CD14-positive monocyte (primary cell): ENCODE measurements at regions not wholly inside any gene's neighbourhood (a gene's known extent, or its start where the extent isn't known, plus 50 kb on each side); places are given as distances from the start of the nearest gene placed in this dataset.

Experiments used
- DNase-seq, 3 donors: peaks; one replicate each; pipeline ENCODE4 v3.0.0-alpha.2; 2011 to 2022
- H2AFZ ChIP-seq: 2 replicates; pipeline ENCODE4 v1.6.0; 2012; ENCODE audit warnings: mild to moderate bottlenecking, low read depth, low read length, inconsistent platforms; ENCODE audit not compliant: insufficient read depth, poor library complexity, severe bottlenecking
- H3K27ac ChIP-seq, 2 donors: 1 replicate in 1 of 2; 2 replicates in 1 of 2; pipeline ENCODE4 v1.5.1; 2012 to 2013; ENCODE audit warnings: low read length in 2 of 2, control low read depth in 1 of 2, inconsistent platforms in 1 of 2, low read depth in 1 of 2, mild to moderate bottlenecking in 1 of 2
- H3K27me3 ChIP-seq, 2 donors: one replicate each; pipeline versions ENCODE4 v1.6.0 to v1.6.1; 2011 to 2013; ENCODE audit warnings: low read length in 2 of 2; ENCODE audit not compliant: control insufficient read depth in 2 of 2, insufficient read depth in 2 of 2
- H3K36me3 ChIP-seq, 2 donors: replicated peaks in 1 of 2; 1 replicate in 1 of 2; 2 replicates in 1 of 2; pipeline versions ENCODE4 v1.5.1 to v1.6.1; 2012 to 2013; ENCODE audit warnings: low read length in 2 of 2, control low read depth in 1 of 2, inconsistent platforms in 1 of 2, mild to moderate bottlenecking in 1 of 2; ENCODE audit not compliant: insufficient read depth in 2 of 2, control insufficient read depth in 1 of 2
- H3K4me1 ChIP-seq, 2 donors: 1 replicate in 1 of 2; 2 replicates in 1 of 2; pipeline versions ENCODE4 v1.5.1 to v1.6.1; 2012 to 2013; ENCODE audit warnings: low read length in 2 of 2, control low read depth in 1 of 2, inconsistent platforms in 1 of 2, mild to moderate bottlenecking in 1 of 2, moderate library complexity in 1 of 2; ENCODE audit not compliant: insufficient read depth in 2 of 2, control insufficient read depth in 1 of 2
- H3K4me2 ChIP-seq: replicated peaks from 2 replicates; pipeline ENCODE3; 2012; ENCODE audit warnings: low read length, moderate library complexity, mild to moderate bottlenecking; ENCODE audit not compliant: poor library complexity, severe bottlenecking; ENCODE audit errors: extremely low read depth
- H3K4me3 ChIP-seq, 3 experiments: fragments of 200-600 bp in 1 of 3; sonication (generic) in 1 of 3; replicated peaks in 1 of 3; 1 replicate in 2 of 3; 2 replicates in 1 of 3; pipeline ENCODE4 v1.5.1; 2011 to 2013; ENCODE audit warnings: low read length in 3 of 3, mild to moderate bottlenecking in 3 of 3, control low read depth in 2 of 3, low read depth in 2 of 3, inconsistent platforms in 1 of 3, moderate library complexity in 1 of 3
- H3K79me2 ChIP-seq: 2 replicates; pipeline ENCODE4 v1.6.0; 2012; ENCODE audit warnings: mild to moderate bottlenecking, control low read depth, inconsistent platforms, low read length, moderate library complexity; ENCODE audit not compliant: insufficient read depth
- H3K9ac ChIP-seq: 2 replicates; pipeline ENCODE4 v1.6.0; 2017; ENCODE audit warnings: low read length, mild to moderate bottlenecking; ENCODE audit not compliant: insufficient read depth, poor library complexity, severe bottlenecking
- H3K9me3 ChIP-seq, 2 donors: replicated peaks in 1 of 2; 1 replicate in 1 of 2; 2 replicates in 1 of 2; pipeline versions ENCODE4 v1.5.1 to v1.6.1; 2012 to 2013; ENCODE audit warnings: low read length in 2 of 2, control low read depth in 1 of 2; ENCODE audit not compliant: control insufficient read depth in 1 of 2, insufficient read depth in 1 of 2
- H4K20me1 ChIP-seq: 2 replicates; pipeline ENCODE4 v1.6.0; 2012; ENCODE audit warnings: mild to moderate bottlenecking, low read length, control low read depth, moderate library complexity; ENCODE audit not compliant: insufficient read depth
- H3K27ac Mint-ChIP-seq, 7 donors: one replicate each; pipeline ENCODE4 v1.8.0; 2020; ENCODE audit warnings: mild to moderate bottlenecking in 7 of 7, mixed read lengths in 7 of 7, moderate library complexity in 6 of 7, inconsistent platforms in 2 of 7
- H3K27me3 Mint-ChIP-seq, 3 donors: one replicate each; pipeline ENCODE4 v1.8.0; 2021 to 2022; ENCODE audit warnings: low read depth in 3 of 3, mild to moderate bottlenecking in 3 of 3, mixed read lengths in 3 of 3, moderate library complexity in 3 of 3, inconsistent platforms in 1 of 3
- H3K36me3 Mint-ChIP-seq, 2 donors: one replicate each; pipeline ENCODE4 v1.8.0; 2020; ENCODE audit warnings: mixed read lengths in 2 of 2, inconsistent platforms in 1 of 2, mild to moderate bottlenecking in 1 of 2
- H3K4me1 Mint-ChIP-seq: one replicate; pipeline ENCODE4 v1.8.0; 2020; ENCODE audit warnings: mild to moderate bottlenecking, mixed read lengths
- H3K4me3 Mint-ChIP-seq, 2 donors: one replicate each; pipeline ENCODE4 v1.8.0; 2020; ENCODE audit warnings: mild to moderate bottlenecking in 2 of 2, mixed read lengths in 2 of 2, moderate library complexity in 1 of 2
- H3K9me3 Mint-ChIP-seq, 7 donors: one replicate each; pipeline ENCODE4 v1.8.0; 2020 to 2022; ENCODE audit warnings: mixed read lengths in 7 of 7, mild to moderate bottlenecking in 6 of 7, moderate library complexity in 6 of 7, inconsistent platforms in 2 of 7
- WGBS: methylation state at CpG from one replicate; pipeline ENCODE4 v1.1.5; 2013; ENCODE audit warnings: missing lambda C conversion rate; ENCODE audit not compliant: insufficient coverage; 5-methylcytosine and 5-hydroxymethylcytosine counted together
- intact Hi-C, 2 donors: fragments of 100-400 bp; cut with micrococcal nuclease; formaldehyde crosslinking; loops; one replicate each; pipeline versions ENCODE4 v1.15.0 to v1.15.1; 2023
- TF ChIP-seq, protein P1 (sequence below): fragments of 200-600 bp; IDR thresholded peaks from one replicate; pipeline ENCODE4 v1.8.0; 2022; ENCODE audit warnings: antibody characterized with exemption, mild to moderate bottlenecking

DNA sequence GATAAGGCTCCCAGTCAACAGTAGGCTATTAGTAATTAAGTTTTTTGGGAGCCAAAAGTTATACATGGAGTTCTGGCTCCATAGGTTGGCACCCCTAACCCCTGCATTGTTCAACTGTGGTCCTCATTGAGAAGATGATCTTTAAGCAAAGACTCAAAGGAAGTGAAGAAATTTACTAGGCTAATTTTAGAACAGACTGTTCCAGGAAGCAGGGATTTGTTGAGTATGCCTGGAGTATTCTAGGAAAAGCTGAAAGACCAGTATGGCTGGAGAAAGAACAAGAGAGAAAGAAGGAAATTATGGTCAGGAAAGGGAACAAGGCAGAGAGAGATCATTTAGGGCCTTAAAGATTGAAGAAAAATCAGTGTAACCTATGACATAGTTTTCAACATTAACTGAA, 125.1 kb downstream of the PMAIP1 start:
- Mint-ChIP-seq H3K9me3 (no peaks in the 10 kb centered on the region), H3K4me3 (no peak overlapping the region), H3K27ac (no peak overlapping the region), H3K36me3 (no peaks in the 10 kb centered on the region), H3K27me3 (peaks cover 0 to 4% (median 2%) of the 10 kb centered on the region in 3 donors), H3K4me1 (no peaks in the 10 kb centered on the region)
- TF ChIP-seq, protein P1, sequence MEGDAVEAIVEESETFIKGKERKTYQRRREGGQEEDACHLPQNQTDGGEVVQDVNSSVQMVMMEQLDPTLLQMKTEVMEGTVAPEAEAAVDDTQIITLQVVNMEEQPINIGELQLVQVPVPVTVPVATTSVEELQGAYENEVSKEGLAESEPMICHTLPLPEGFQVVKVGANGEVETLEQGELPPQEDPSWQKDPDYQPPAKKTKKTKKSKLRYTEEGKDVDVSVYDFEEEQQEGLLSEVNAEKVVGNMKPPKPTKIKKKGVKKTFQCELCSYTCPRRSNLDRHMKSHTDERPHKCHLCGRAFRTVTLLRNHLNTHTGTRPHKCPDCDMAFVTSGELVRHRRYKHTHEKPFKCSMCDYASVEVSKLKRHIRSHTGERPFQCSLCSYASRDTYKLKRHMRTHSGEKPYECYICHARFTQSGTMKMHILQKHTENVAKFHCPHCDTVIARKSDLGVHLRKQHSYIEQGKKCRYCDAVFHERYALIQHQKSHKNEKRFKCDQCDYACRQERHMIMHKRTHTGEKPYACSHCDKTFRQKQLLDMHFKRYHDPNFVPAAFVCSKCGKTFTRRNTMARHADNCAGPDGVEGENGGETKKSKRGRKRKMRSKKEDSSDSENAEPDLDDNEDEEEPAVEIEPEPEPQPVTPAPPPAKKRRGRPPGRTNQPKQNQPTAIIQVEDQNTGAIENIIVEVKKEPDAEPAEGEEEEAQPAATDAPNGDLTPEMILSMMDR, result no peak
- Histone ChIP-seq H3K4me3 (no peak overlapping the region), H3K36me3 (no peaks in the 10 kb centered on the region), H3K27me3 (no peaks in the 10 kb centered on the region), H3K4me1 (no peaks in the 10 kb centered on the region), H3K27ac (no peak overlapping the region), H2AFZ (no peak overlapping the region), H4K20me1 (no peaks in the 10 kb centered on the region), H3K9me3 (no peaks in the 10 kb centered on the region), H3K79me2 (no peaks in the 10 kb centered on the region), H3K9ac (no peak overlapping the region), H3K4me2 (no peak overlapping the region)
- no peak for DNase-seq
- intact Hi-C loops, result no loop called here

DNA sequence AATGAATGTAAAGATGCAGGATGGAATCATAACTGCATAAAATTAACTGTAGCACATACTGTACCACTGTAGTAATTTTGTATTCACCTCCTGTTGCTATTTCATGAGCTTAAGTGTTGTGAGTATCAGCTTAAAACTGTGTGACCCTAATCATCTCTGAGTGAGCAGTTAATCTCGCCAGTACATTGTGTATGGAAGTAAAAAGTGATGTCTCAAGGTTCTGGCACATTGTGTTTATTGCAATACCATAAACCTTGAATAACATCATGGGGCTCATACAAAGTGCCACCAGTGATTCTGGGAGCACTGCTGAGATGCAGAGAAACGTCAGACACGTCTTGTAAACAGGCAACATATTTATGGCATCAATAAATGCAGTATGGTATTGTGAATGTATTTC, 124.5 kb downstream of the PMAIP1 start:
- H3K36me3 Mint-ChIP-seq, result no peaks in the 10 kb centered on the region
- Histone ChIP-seq H3K9me3 (no peaks in the 10 kb centered on the region), H3K4me2 (no peak overlapping the region), H3K27ac (no peak overlapping the region), H3K9ac (no peak overlapping the region), H3K36me3 (no peaks in the 10 kb centered on the region), H2AFZ (no peak overlapping the region), H3K4me3 (no peak overlapping the region), H3K4me1 (no peaks in the 10 kb centered on the region), H4K20me1 (no peaks in the 10 kb centered on the region), H3K27me3 (no peaks in the 10 kb centered on the region), H3K79me2 (no peaks in the 10 kb centered on the region)
- no peak overlapping the region for H3K4me3 Mint-ChIP-seq
- DNase-seq, result no peak
- peaks cover 0 to 6% (median 2%) of the 10 kb centered on the region in 3 donors for H3K27me3 Mint-ChIP-seq
- H3K4me1 Mint-ChIP-seq, result no peaks in the 10 kb centered on the region
- TF ChIP-seq, protein P1, result no peak
- H3K27ac Mint-ChIP-seq, result no peak overlapping the region
- WGBS, result no CpG with 5 or more reads among the region's 3 CpGs
- intact Hi-C loops, result no loop called here
- no peaks in the 10 kb centered on the region for H3K9me3 Mint-ChIP-seq
